ENCODE measurements at regions not wholly inside any gene's neighbourhood (a gene's known extent, or its start where the extent isn't known, plus 50 kb on each side); places are given as distances from the start of the nearest gene placed in this dataset.
"Not testable (repeated sequence)": the region's sequence is repeated elsewhere in the genome, so short reads cannot be mapped to it uniquely, and the experiment has no call there.

GRCh38 chr13:53101883-53102282 is 73.3 kb downstream of the OLFM4 start:
- no peak for DNase-seq

GRCh38 chr13:53104136-53104535 is 75.5 kb downstream of the OLFM4 start:
- DNase-seq, result no peak

- DNase-seq, result no peak
Measured at GRCh38 chr13:53105477-53105876, 76.9 kb downstream of the OLFM4 start.

GRCh38 chr13:53105890-53106289 is 77.3 kb downstream of the OLFM4 start:
- DNase-seq, result no peak

GRCh38 chr13:53110181-53110580 is 81.6 kb downstream of the OLFM4 start:
- no peak for DNase-seq

GRCh38 chr13:53110614-53111013 is 82.0 kb downstream of the OLFM4 start:
- DNase-seq, result no peak

GRCh38 chr13:53112522-53112921 is 83.9 kb downstream of the OLFM4 start:
- peak; percentile 56 for DNase-seq

- not testable (repeated sequence) for DNase-seq
Measured at GRCh38 chr13:53117048-53117447, 88.4 kb downstream of the OLFM4 start.

GRCh38 chr13:53121131-53121773 is 92.6 kb downstream of the OLFM4 start:
- no peak for DNase-seq

- DNase-seq, result no peak
Measured at GRCh38 chr13:53121919-53122318, 93.3 kb downstream of the OLFM4 start.

GRCh38 chr13:53123536-53123935 is 94.9 kb downstream of the OLFM4 start:
- DNase-seq, result no peak

- DNase-seq, result no peak
Measured at GRCh38 chr13:53124623-53125022, 96.0 kb downstream of the OLFM4 start.

GRCh38 chr13:53126841-53127245 is 98.2 kb downstream of the OLFM4 start:
- DNase-seq, result no peak

GRCh38 chr13:53127373-53127772 is 98.8 kb downstream of the OLFM4 start:
- DNase-seq, result no peak

- DNase-seq, result no peak
Measured at GRCh38 chr13:53129864-53130393, 101.3 kb downstream of the OLFM4 start.

- peak; percentile 25 for DNase-seq
Measured at GRCh38 chr13:53131361-53131760, 102.7 kb downstream of the OLFM4 start.

GRCh38 chr13:53135301-53135700 is 106.7 kb downstream of the OLFM4 start:
- DNase-seq, result no peak

GRCh38 chr13:53136554-53137215 is 108.1 kb downstream of the OLFM4 start:
- DNase-seq, result no peak

GRCh38 chr13:53137779-53138178 is 109.2 kb downstream of the OLFM4 start:
- no peak for DNase-seq

GRCh38 chr13:53138376-53139036 is 109.9 kb downstream of the OLFM4 start:
- DNase-seq, result no peak

GRCh38 chr13:53141336-53141735 is 112.7 kb downstream of the OLFM4 start:
- peak; percentile 30 for DNase-seq

GRCh38 chr13:53142306-53142705 is 113.7 kb downstream of the OLFM4 start:
- no peak for DNase-seq

- no peak for DNase-seq
Measured at GRCh38 chr13:53143757-53144339, 115.2 kb downstream of the OLFM4 start.

- DNase-seq, result no peak
Measured at GRCh38 chr13:53144826-53145225, 116.2 kb downstream of the OLFM4 start.

Data from DMS79 (cell line).